ENCODE measurements at regions not wholly inside any gene's neighbourhood (a gene's known extent, or its start where the extent isn't known, plus 50 kb on each side); places are given as distances from the start of the nearest gene placed in this dataset.

DNA sequence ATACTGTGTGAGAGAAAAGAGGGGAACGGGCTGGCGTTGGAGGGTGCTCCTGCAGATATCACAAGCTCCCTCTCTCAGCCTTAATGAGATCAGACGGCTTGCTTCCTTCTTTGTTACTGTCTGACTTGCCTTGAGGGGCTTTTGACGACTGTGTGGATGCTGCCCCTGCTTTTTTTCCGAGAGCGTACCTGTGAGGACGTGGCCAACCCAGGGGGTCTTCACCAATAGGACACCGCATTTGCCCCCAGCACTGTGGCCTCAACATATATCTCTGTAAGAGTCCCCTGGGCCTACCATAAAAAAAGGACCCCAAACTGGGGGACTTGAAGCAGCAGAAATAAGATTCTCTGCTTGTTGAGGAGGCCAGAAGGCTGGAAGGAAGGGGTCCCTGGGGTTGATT is 143.9 kb downstream of the SHOX start:
- TF ChIP-seq, protein P1, sequence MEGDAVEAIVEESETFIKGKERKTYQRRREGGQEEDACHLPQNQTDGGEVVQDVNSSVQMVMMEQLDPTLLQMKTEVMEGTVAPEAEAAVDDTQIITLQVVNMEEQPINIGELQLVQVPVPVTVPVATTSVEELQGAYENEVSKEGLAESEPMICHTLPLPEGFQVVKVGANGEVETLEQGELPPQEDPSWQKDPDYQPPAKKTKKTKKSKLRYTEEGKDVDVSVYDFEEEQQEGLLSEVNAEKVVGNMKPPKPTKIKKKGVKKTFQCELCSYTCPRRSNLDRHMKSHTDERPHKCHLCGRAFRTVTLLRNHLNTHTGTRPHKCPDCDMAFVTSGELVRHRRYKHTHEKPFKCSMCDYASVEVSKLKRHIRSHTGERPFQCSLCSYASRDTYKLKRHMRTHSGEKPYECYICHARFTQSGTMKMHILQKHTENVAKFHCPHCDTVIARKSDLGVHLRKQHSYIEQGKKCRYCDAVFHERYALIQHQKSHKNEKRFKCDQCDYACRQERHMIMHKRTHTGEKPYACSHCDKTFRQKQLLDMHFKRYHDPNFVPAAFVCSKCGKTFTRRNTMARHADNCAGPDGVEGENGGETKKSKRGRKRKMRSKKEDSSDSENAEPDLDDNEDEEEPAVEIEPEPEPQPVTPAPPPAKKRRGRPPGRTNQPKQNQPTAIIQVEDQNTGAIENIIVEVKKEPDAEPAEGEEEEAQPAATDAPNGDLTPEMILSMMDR (IDR thresholded peaks at IDR 0.05): no peak
- no peak for TF ChIP-seq EZH2 (IDR thresholded peaks at IDR 0.05; ENCODE audit: borderline replicate concordance, insufficient read depth, low read depth, low read length, poor library complexity, severe bottlenecking)
